Caco-2 (cell line): ENCODE measurements at regions not wholly inside any gene's neighbourhood (a gene's known extent, or its start where the extent isn't known, plus 50 kb on each side); places are given as distances from the start of the nearest gene placed in this dataset.

ENCODE experiments used
- BruUV-seq: library from RNA; stranded (reverse); fragments of 400-500 nt; replicated peaks from 2 replicates; lab custom pipeline; 2021; lab: Mats Ljungman, UMichigan
- CTCF ChIA-PET: fragments of 300-600 bp; sonication (Branson Sonifier 250); formaldehyde crosslinking; loops from one replicate; lab custom pipeline; 2022; ENCODE audit warnings: antibody characterized with exemption; lab: Charles Lee
- POLR2A ChIA-PET: fragments of 300-600 bp; sonication (Branson Sonifier 250); formaldehyde crosslinking; loops from one replicate; lab custom pipeline; 2022; ENCODE audit warnings: antibody characterized with exemption; lab: Charles Lee
- DNase-seq, 2 experiments: peaks; one replicate each; pipeline versions ENCODE4 v3.0.0 to v3.0.0-alpha.2; 2020 to 2022
- H3K27me3 ChIP-seq: replicated peaks from 2 replicates; pipeline ENCODE4 v1.6.0; 2011; ENCODE audit warnings: low read length; ENCODE audit not compliant: control insufficient read depth, insufficient read depth
- H3K36me3 ChIP-seq: 2 replicates; pipeline ENCODE4 v1.5.1; 2011; ENCODE audit warnings: low read length; ENCODE audit not compliant: control insufficient read depth, insufficient read depth
- H3K4me1 ChIP-seq: fragments of 250-450 bp; sonication (Bioruptor Pico); 2 replicates; pipeline ENCODE4 v1.5.1; 2020; ENCODE audit warnings: mild to moderate bottlenecking
- H3K4me3 ChIP-seq: 2 replicates; pipeline ENCODE4 v1.5.1; 2011; ENCODE audit warnings: low read depth, mild to moderate bottlenecking, control low read depth, low read length
- H3K9me3 ChIP-seq: fragments of 250-450 bp; sonication (Bioruptor Pico); 2 replicates; pipeline ENCODE4 v1.5.1; 2020; ENCODE audit warnings: mild to moderate bottlenecking, moderate library complexity
- H3K27ac Mint-ChIP-seq: one replicate; pipeline ENCODE4 v1.8.0; 2022; ENCODE audit warnings: mixed read lengths; ENCODE audit not compliant: unreplicated experiment
- H3K27me3 Mint-ChIP-seq: one replicate; pipeline ENCODE4 v1.8.0; 2022; ENCODE audit warnings: mixed read lengths; ENCODE audit not compliant: insufficient read depth, unreplicated experiment
- H3K36me3 Mint-ChIP-seq: one replicate; pipeline ENCODE4 v1.8.0; 2022; ENCODE audit warnings: mild to moderate bottlenecking, mixed read lengths; ENCODE audit not compliant: insufficient read depth, unreplicated experiment
- H3K4me1 Mint-ChIP-seq: one replicate; pipeline ENCODE4 v1.8.0; 2022; ENCODE audit warnings: low read depth, mixed read lengths; ENCODE audit not compliant: unreplicated experiment
- H3K4me3 Mint-ChIP-seq: one replicate; pipeline ENCODE4 v1.8.0; 2022; ENCODE audit warnings: mild to moderate bottlenecking, moderate library complexity, mixed read lengths; ENCODE audit not compliant: unreplicated experiment
- H3K9me3 Mint-ChIP-seq: one replicate; pipeline ENCODE4 v1.8.0; 2022; ENCODE audit warnings: mixed read lengths; ENCODE audit not compliant: unreplicated experiment
- intact Hi-C: fragments of 100-400 bp; cut with micrococcal nuclease; formaldehyde crosslinking; loops from one replicate; pipeline ENCODE4 v1.10.0; 2022; ENCODE audit not compliant: unreplicated experiment
- TF ChIP-seq, protein P1 (sequence below), 2 experiments: fragments of 200-600 bp in 1 of 2; IDR thresholded peaks; 1 replicate in 1 of 2; 2 replicates in 1 of 2; pipeline versions ENCODE4 v1.5.1 to v1.8.0; 2011 to 2022; ENCODE audit warnings: antibody characterized with exemption in 1 of 2, control low read depth in 1 of 2, inconsistent platforms in 1 of 2, low read depth in 1 of 2, low read length in 1 of 2, mild to moderate bottlenecking in 1 of 2, moderate library complexity in 1 of 2; ENCODE audit not compliant: insufficient read depth in 1 of 2, severe bottlenecking in 1 of 2, unreplicated experiment in 1 of 2

DNA sequence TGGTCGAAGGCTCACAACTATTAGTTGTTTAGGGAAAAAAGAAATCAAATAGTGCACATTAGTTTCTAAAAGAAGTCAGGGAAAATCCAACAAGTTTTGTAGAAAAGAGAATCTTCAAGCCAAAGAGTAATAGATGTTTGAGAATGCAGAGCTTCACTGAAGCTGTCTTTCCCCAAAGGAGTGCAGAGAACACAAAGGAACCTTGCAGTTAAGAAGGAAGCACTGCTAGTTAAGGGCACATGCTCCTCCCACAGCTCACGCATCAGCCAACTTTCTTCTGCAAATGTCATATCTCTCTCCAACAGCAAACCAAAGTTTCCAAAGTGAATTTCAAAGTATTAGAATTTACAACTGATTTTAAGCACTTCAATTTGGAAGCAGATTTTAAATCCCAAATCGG is 116.4 kb upstream of the FST start:
- H3K4me1 ChIP-seq = no peaks in the 10 kb centered on the region
- TF ChIP-seq, protein P1, sequence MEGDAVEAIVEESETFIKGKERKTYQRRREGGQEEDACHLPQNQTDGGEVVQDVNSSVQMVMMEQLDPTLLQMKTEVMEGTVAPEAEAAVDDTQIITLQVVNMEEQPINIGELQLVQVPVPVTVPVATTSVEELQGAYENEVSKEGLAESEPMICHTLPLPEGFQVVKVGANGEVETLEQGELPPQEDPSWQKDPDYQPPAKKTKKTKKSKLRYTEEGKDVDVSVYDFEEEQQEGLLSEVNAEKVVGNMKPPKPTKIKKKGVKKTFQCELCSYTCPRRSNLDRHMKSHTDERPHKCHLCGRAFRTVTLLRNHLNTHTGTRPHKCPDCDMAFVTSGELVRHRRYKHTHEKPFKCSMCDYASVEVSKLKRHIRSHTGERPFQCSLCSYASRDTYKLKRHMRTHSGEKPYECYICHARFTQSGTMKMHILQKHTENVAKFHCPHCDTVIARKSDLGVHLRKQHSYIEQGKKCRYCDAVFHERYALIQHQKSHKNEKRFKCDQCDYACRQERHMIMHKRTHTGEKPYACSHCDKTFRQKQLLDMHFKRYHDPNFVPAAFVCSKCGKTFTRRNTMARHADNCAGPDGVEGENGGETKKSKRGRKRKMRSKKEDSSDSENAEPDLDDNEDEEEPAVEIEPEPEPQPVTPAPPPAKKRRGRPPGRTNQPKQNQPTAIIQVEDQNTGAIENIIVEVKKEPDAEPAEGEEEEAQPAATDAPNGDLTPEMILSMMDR (IDR thresholded peaks at IDR 0.05; ENCODE audit: insufficient read depth in 1 of 2, low read depth in 1 of 2, low read length in 1 of 2, severe bottlenecking in 1 of 2, unreplicated experiment in 1 of 2) = no peak
- Mint-ChIP-seq H3K4me3 (no peak overlapping the region), H3K9me3 (no peaks in the 10 kb centered on the region), H3K27me3 (no peaks in the 10 kb centered on the region), H3K36me3 (no peaks in the 10 kb centered on the region), H3K4me1 (no peaks in the 10 kb centered on the region), H3K27ac (no peak overlapping the region)
- no peaks in the 10 kb centered on the region for H3K36me3 ChIP-seq
- no peaks in the 10 kb centered on the region for H3K27me3 ChIP-seq
- H3K9me3 ChIP-seq = no peaks in the 10 kb centered on the region
- ChIA-PET CTCF (no interaction called here), POLR2A (interaction anchor here (0.6 kb wide), 1 partner anchor 874 kb away, joined by 3 read pairs; no protein-coding TSS in a partner anchor)
- no TSS peak for BruUV-seq
- no peak for DNase-seq
- intact Hi-C loops = no loop called here
- H3K4me3 ChIP-seq = no peak overlapping the region

- Histone ChIP-seq H3K27me3 (no peaks in the 10 kb centered on the region), H3K4me1 (no peaks in the 10 kb centered on the region), H3K36me3 (no peaks in the 10 kb centered on the region), H3K9me3 (no peaks in the 10 kb centered on the region), H3K4me3 (no peak overlapping the region)
- ChIA-PET CTCF (no interaction called here), POLR2A (no interaction called here)
- Mint-ChIP-seq H3K27ac (no peak overlapping the region), H3K9me3 (no peaks in the 10 kb centered on the region), H3K4me3 (no peak overlapping the region), H3K4me1 (no peaks in the 10 kb centered on the region), H3K36me3 (no peaks in the 10 kb centered on the region), H3K27me3 (peaks cover 7% of the 10 kb centered on the region)
- no peak for DNase-seq
- TF ChIP-seq, protein P1 (IDR thresholded peaks at IDR 0.05; ENCODE audit: insufficient read depth in 1 of 2, low read depth in 1 of 2, low read length in 1 of 2, severe bottlenecking in 1 of 2, unreplicated experiment in 1 of 2) = no peak
- BruUV-seq = no TSS peak
- intact Hi-C loops = no loop called here
These were observed 114.2 kb upstream of the FST start for GRCh38 chr5:53366245-53366644.

DNA sequence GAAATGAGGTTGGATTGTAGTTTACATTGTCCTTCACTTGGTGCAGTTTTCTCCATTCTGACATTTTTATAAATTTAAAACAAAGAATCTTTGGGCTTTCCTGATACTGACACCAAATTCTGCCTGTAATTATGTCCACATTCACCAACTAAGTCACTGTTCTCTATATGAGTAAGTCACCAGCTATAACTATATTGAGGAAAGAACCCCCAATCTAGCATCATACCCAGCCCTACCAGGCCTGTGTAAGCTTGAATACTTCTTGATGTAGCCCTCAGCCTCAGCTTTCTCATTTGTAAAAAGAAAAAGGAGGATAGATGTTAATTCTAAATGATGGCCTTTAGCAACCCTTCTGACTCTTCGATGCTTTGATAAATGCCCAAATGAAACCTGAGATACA is 112.7 kb upstream of the FST start:
- H3K27me3 ChIP-seq = no peaks in the 10 kb centered on the region
- H3K27me3 Mint-ChIP-seq = peaks cover 10% of the 10 kb centered on the region
- no peak overlapping the region for H3K27ac Mint-ChIP-seq
- H3K9me3 ChIP-seq = no peaks in the 10 kb centered on the region; the same call in 1 of the 2 replicates
- H3K4me1 Mint-ChIP-seq = no peaks in the 10 kb centered on the region
- TF ChIP-seq, protein P1 (IDR thresholded peaks at IDR 0.05; ENCODE audit: insufficient read depth in 1 of 2, low read depth in 1 of 2, low read length in 1 of 2, severe bottlenecking in 1 of 2, unreplicated experiment in 1 of 2) = no peak
- no peak for DNase-seq
- H3K36me3 ChIP-seq = no peaks in the 10 kb centered on the region
- H3K4me3 Mint-ChIP-seq = no peak overlapping the region
- intact Hi-C loops = no loop called here
- no TSS peak for BruUV-seq
- H3K36me3 Mint-ChIP-seq = no peaks in the 10 kb centered on the region
- H3K4me1 ChIP-seq = no peaks in the 10 kb centered on the region
- POLR2A ChIA-PET = no interaction called here
- no peak overlapping the region for H3K4me3 ChIP-seq
- CTCF ChIA-PET = no interaction called here
- no peaks in the 10 kb centered on the region for H3K9me3 Mint-ChIP-seq
